B cell (primary cell): ENCODE measurements at regions not wholly inside any gene's neighbourhood (a gene's known extent, or its start where the extent isn't known, plus 50 kb on each side); places are given as distances from the start of the nearest gene placed in this dataset.

Source experiments
- ATAC-seq: fragments of 200-7000 bp; cut with Tn5 transposase; one replicate; pipeline ENCODE4 v1.10.0; 2021; ENCODE audit warnings: low read depth, mild to moderate bottlenecking, moderate number of reproducible peaks, moderate library complexity
- CTCF ChIA-PET: fragments of 350-600 bp; sonication (Branson Sonifier 250); formaldehyde crosslinking; loops from one replicate; lab custom pipeline; 2021; ENCODE audit warnings: antibody characterized with exemption, inconsistent platforms; lab: Charles Lee
- POLR2A ChIA-PET: fragments of 350-600 bp; sonication (Branson Sonifier 250); formaldehyde crosslinking; loops from one replicate; lab custom pipeline; 2021; ENCODE audit warnings: antibody characterized with exemption; lab: Charles Lee
- DNase-seq: peaks from one replicate; pipeline ENCODE4 v3.0.0; 2013
- H2AFZ ChIP-seq: 2 replicates; pipeline ENCODE4 v1.6.1; 2012; ENCODE audit warnings: mild to moderate bottlenecking, low read depth, low read length; ENCODE audit not compliant: insufficient read depth, poor library complexity, severe bottlenecking
- H3K27ac ChIP-seq, 2 donors: 1 replicate in 1 of 2; 2 replicates in 1 of 2; pipeline ENCODE4 v1.5.1; 2012 to 2013; ENCODE audit warnings: low read length in 2 of 2, mild to moderate bottlenecking in 2 of 2, moderate library complexity in 1 of 2
- H3K27me3 ChIP-seq, 4 experiments: fragments of 200-600 bp in 1 of 4; sonication (generic) in 1 of 4; replicated peaks in 1 of 4; 1 replicate in 2 of 4; 2 replicates in 2 of 4; pipeline versions ENCODE4 v1.6.1 to v1.7.0; 2013 to 2016; ENCODE audit warnings: low read length in 3 of 4, mild to moderate bottlenecking in 2 of 4, mixed read lengths in 1 of 4, moderate library complexity in 1 of 4; ENCODE audit not compliant: insufficient read depth in 4 of 4, control insufficient read depth in 3 of 4; ENCODE audit errors: control extremely low read depth in 1 of 4
- H3K36me3 ChIP-seq, 2 experiments: replicated peaks in 1 of 2; 1 replicate in 1 of 2; 2 replicates in 1 of 2; pipeline versions ENCODE4 v1.6.1 to v1.7.1; 2013; ENCODE audit warnings: low read length in 1 of 2; ENCODE audit not compliant: insufficient read depth in 2 of 2, control insufficient read depth in 1 of 2; ENCODE audit errors: control extremely low read depth in 1 of 2, extremely low read depth in 1 of 2
- H3K4me1 ChIP-seq, 2 donors: fragments of 200-600 bp in 1 of 2; sonication (generic) in 1 of 2; 1 replicate in 1 of 2; 2 replicates in 1 of 2; pipeline versions ENCODE4 v1.5.1 to v1.6.1; 2013 to 2017; ENCODE audit warnings: low read length in 2 of 2; ENCODE audit not compliant: control insufficient read depth in 2 of 2, insufficient read depth in 2 of 2
- H3K4me2 ChIP-seq: replicated peaks from 2 replicates; pipeline ENCODE3; 2012; ENCODE audit warnings: mild to moderate bottlenecking, low read depth, low read length; ENCODE audit not compliant: poor library complexity, severe bottlenecking
- H3K4me3 ChIP-seq, 5 experiments: fragments of 200-600 bp in 1 of 5; sonication (generic) in 1 of 5; 1 replicate in 3 of 5; 2 replicates in 2 of 5; pipeline versions ENCODE4 v1.5.1 to v1.7.0; 2011 to 2016; ENCODE audit warnings: low read length in 4 of 5, mild to moderate bottlenecking in 4 of 5, low read depth in 2 of 5, control low read depth in 1 of 5, moderate library complexity in 1 of 5; ENCODE audit not compliant: insufficient read depth in 1 of 5; ENCODE audit errors: control extremely low read depth in 1 of 5, extremely low read depth in 1 of 5
- H3K79me2 ChIP-seq: fragments of 200-600 bp; sonication (generic); one replicate; pipeline ENCODE4 v1.6.0; 2016; ENCODE audit warnings: low read length; ENCODE audit not compliant: control insufficient read depth, insufficient read depth
- H3K9ac ChIP-seq: fragments of 200-600 bp; sonication (generic); 2 replicates; pipeline ENCODE4 v1.6.1; 2017; ENCODE audit warnings: mild to moderate bottlenecking, low read length, moderate library complexity
- H3K9me3 ChIP-seq, 3 donors: one replicate each; pipeline versions ENCODE4 v1.6.1 to v1.7.1; 2013; ENCODE audit warnings: low read length in 2 of 3; ENCODE audit not compliant: control insufficient read depth in 2 of 3, insufficient read depth in 1 of 3; ENCODE audit errors: control extremely low read depth in 1 of 3
- H4K20me1 ChIP-seq: 2 replicates; pipeline ENCODE4 v1.6.0; 2012; ENCODE audit warnings: mild to moderate bottlenecking, low read length; ENCODE audit not compliant: insufficient read depth, control insufficient read depth, poor library complexity, severe bottlenecking
- H3K27ac Mint-ChIP-seq: one replicate; pipeline ENCODE4 v1.8.0; 2021; ENCODE audit warnings: mixed read lengths
- H3K27me3 Mint-ChIP-seq: one replicate; pipeline ENCODE4 v1.8.0; 2021; ENCODE audit warnings: mixed read lengths
- H3K4me1 Mint-ChIP-seq: one replicate; pipeline ENCODE4 v1.8.0; 2021; ENCODE audit warnings: mixed read lengths
- H3K4me3 Mint-ChIP-seq: one replicate; pipeline ENCODE4 v1.8.0; 2021; ENCODE audit warnings: mixed read lengths
- H3K9me3 Mint-ChIP-seq: one replicate; pipeline ENCODE4 v1.8.0; 2022; ENCODE audit warnings: mixed read lengths; ENCODE audit not compliant: insufficient read depth
- CTCF ChIP-seq: fragments of 200-600 bp; IDR thresholded peaks from one replicate; pipeline ENCODE4 v1.8.0; 2022; ENCODE audit warnings: antibody characterized with exemption, mild to moderate bottlenecking
- EZH2 ChIP-seq: IDR thresholded peaks from 2 replicates; pipeline ENCODE4 v1.6.1; 2012; ENCODE audit warnings: borderline replicate concordance, low read depth, mild to moderate bottlenecking, moderate library complexity, low read length; ENCODE audit not compliant: insufficient read depth, poor library complexity, severe bottlenecking
- WGBS: methylation state at CpG from one replicate; pipeline ENCODE4 v1.1.5; 2013; ENCODE audit warnings: missing lambda C conversion rate; ENCODE audit not compliant: insufficient coverage; 5-methylcytosine and 5-hydroxymethylcytosine counted together
- intact Hi-C: fragments of 100-400 bp; cut with micrococcal nuclease; formaldehyde crosslinking; loops from one replicate; pipeline ENCODE4 v1.10.0; 2022

DNA sequence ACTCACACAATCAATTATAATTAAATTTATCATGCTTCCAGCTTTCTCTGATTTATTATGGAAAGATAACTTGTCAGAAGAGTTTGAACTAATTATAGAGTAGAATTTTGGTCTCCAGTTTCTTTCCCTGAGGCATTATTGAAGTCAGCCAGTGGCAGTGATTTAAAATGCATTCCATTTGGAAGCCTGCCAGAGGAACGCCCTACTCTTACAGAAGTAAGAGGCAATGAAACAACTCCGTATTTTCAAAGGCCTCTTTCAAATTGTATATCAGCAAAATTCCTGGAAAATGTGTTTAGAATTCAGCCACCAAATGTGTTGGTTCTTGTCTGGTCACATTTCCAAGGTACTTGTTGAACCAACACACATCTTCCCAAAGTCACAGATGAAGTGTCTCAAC, 640.9 kb downstream of the SEMA5A start:
- no peaks in the 10 kb centered on the region for H3K9me3 Mint-ChIP-seq
- H3K4me2 ChIP-seq = no peak overlapping the region
- ChIA-PET CTCF (no interaction called here), POLR2A (no interaction called here)
- no peaks in the 10 kb centered on the region for H3K4me1 Mint-ChIP-seq
- H3K27ac ChIP-seq = no peak overlapping the region
- H3K4me3 Mint-ChIP-seq = no peak overlapping the region
- H3K27me3 ChIP-seq = no peaks in the 10 kb centered on the region
- ATAC-seq (no peak), DNase-seq (no peak)
- WGBS = 95% methylated on average over 2 of the region's 2 CpGs
- no peak overlapping the region for H3K27ac Mint-ChIP-seq
- intact Hi-C loops = no loop called here
- TF ChIP-seq CTCF (no peak), EZH2 (no peak)
- H4K20me1 ChIP-seq = no peaks in the 10 kb centered on the region
- no peaks in the 10 kb centered on the region for H3K79me2 ChIP-seq
- H3K4me3 ChIP-seq = no peak overlapping the region
- H3K9ac ChIP-seq = no peak overlapping the region
- no peaks in the 10 kb centered on the region for H3K9me3 ChIP-seq
- no peaks in the 10 kb centered on the region for H3K36me3 ChIP-seq
- H3K27me3 Mint-ChIP-seq = no peaks in the 10 kb centered on the region
- no peak overlapping the region for H2AFZ ChIP-seq
- no peaks in the 10 kb centered on the region for H3K4me1 ChIP-seq

DNA sequence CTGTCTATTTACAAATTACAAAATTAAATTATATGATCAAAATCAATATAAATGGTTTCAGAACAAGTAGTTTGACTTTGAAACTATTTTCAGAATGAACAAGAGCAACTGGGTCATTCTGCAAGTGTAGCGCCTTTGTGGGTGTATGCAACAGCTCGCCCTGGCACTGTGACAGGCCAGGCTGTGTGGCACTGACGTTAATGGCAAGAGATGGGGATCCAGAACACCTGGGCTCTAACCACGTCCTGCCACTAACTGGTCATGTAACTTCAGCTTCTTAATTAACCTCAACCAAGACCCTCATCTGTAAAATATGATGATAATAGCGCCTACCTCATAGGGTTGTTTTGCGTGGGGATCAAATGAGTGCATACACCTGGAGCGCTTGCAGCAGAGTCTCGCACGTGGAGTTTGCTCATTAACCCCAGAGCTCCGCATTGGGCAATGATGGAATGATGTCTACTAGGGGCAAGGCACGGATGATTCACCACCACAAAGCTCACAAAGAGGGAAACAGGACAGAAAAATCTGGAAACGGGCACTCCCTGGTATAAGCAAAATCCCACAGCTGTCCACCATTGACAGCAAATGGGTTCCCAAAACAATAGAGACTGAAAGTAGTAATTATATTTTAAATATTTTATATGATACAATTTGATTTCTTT, 639.4 kb downstream of the SEMA5A start:
- no peak overlapping the region for H3K4me3 Mint-ChIP-seq
- H3K36me3 ChIP-seq = no peaks in the 10 kb centered on the region
- no peaks in the 10 kb centered on the region for H3K27me3 Mint-ChIP-seq
- no peaks in the 10 kb centered on the region for H3K4me1 Mint-ChIP-seq
- H2AFZ ChIP-seq = no peak overlapping the region
- DNase-seq = no peak
- H3K27ac Mint-ChIP-seq = no peak overlapping the region
- TF ChIP-seq EZH2 = no peak
- TF ChIP-seq CTCF = no peak
- no peak overlapping the region for H3K4me2 ChIP-seq
- no peaks in the 10 kb centered on the region for H3K27me3 ChIP-seq
- intact Hi-C loops = no loop called here
- H3K9ac ChIP-seq = no peak overlapping the region
- no peak overlapping the region for H3K27ac ChIP-seq
- ChIA-PET CTCF (no interaction called here), POLR2A (no interaction called here)
- H3K9me3 ChIP-seq = no peaks in the 10 kb centered on the region
- H4K20me1 ChIP-seq = no peaks in the 10 kb centered on the region
- no peaks in the 10 kb centered on the region for H3K9me3 Mint-ChIP-seq
- H3K79me2 ChIP-seq = no peaks in the 10 kb centered on the region
- H3K4me3 ChIP-seq = no peak overlapping the region
- no peak for ATAC-seq
- no peaks in the 10 kb centered on the region for H3K4me1 ChIP-seq
- WGBS = 88% methylated on average over 9 of the region's 12 CpGs
